OCI-LY7 (cell line): ENCODE measurements at regions not wholly inside any gene's neighbourhood (a gene's known extent, or its start where the extent isn't known, plus 50 kb on each side); places are given as distances from the start of the nearest gene placed in this dataset.

Experiments
- BruUV-seq: library from RNA; stranded (reverse); fragments of 400-500 nt; replicated peaks from 2 replicates; lab custom pipeline; 2021; lab: Mats Ljungman, UMichigan
- CTCF ChIA-PET: fragments of 300-600 bp; sonication (Branson Sonifier 250); formaldehyde crosslinking; loops from one replicate; lab custom pipeline; 2022; ENCODE audit warnings: antibody characterized with exemption; ENCODE audit not compliant: unreplicated experiment; lab: Charles Lee
- POLR2A ChIA-PET: fragments of 300-600 bp; sonication (Branson Sonifier 250); formaldehyde crosslinking; loops from one replicate; lab custom pipeline; 2022; ENCODE audit warnings: antibody characterized with exemption; lab: Charles Lee
- DNase-seq: peaks from one replicate; pipeline ENCODE4 v3.0.0-alpha.2; 2015; ENCODE audit warnings: low spot score
- H2AFZ ChIP-seq: fragments of 200-600 bp; sonication (generic), shearing (Covaris generic); 2 replicates; pipeline ENCODE4 v1.6.1; 2014; ENCODE audit warnings: mild to moderate bottlenecking, antibody characterized with exemption, low read length, moderate library complexity
- H3K27ac ChIP-seq: fragments of 200-600 bp; sonication (generic); 2 replicates; pipeline ENCODE4 v1.5.1; 2014; ENCODE audit warnings: mixed run types, low read depth, mild to moderate bottlenecking, moderate library complexity, low read length, inconsistent platforms; ENCODE audit not compliant: poor library complexity, severe bottlenecking
- H3K36me3 ChIP-seq: fragments of 200-600 bp; sonication (generic); 2 replicates; pipeline ENCODE4 v1.6.1; 2014; ENCODE audit warnings: mild to moderate bottlenecking, antibody characterized with exemption, low read length, moderate library complexity, mixed read lengths; ENCODE audit not compliant: insufficient read depth
- H3K4me1 ChIP-seq: fragments of 200-600 bp; sonication (generic); 2 replicates; pipeline ENCODE4 v1.5.1; 2014; ENCODE audit warnings: mild to moderate bottlenecking, low read length; ENCODE audit not compliant: insufficient read depth, poor library complexity, severe bottlenecking
- H3K4me2 ChIP-seq: fragments of 200-600 bp; sonication (generic); 2 replicates; pipeline ENCODE4 v1.6.1; 2014; ENCODE audit warnings: mild to moderate bottlenecking, low read length
- H3K4me3 ChIP-seq: fragments of 200-600 bp; sonication (generic); 2 replicates; pipeline ENCODE4 v1.5.1; 2014; ENCODE audit warnings: mild to moderate bottlenecking, low read depth, low read length; ENCODE audit not compliant: poor library complexity, severe bottlenecking
- H3K79me2 ChIP-seq: fragments of 200-600 bp; sonication (generic); 2 replicates; pipeline ENCODE4 v1.6.1; 2016; ENCODE audit warnings: low read depth, mild to moderate bottlenecking, low read length, moderate library complexity, mixed read lengths; ENCODE audit not compliant: insufficient read depth
- H3K9me2 ChIP-seq: fragments of 200-600 bp; sonication (generic); 2 replicates; pipeline ENCODE4 v1.6.1; 2016; ENCODE audit warnings: mild to moderate bottlenecking, low read length, mixed read lengths; ENCODE audit not compliant: insufficient read depth
- H3K9me3 ChIP-seq: fragments of 200-600 bp; sonication (generic); 2 replicates; pipeline ENCODE4 v1.6.1; 2014; ENCODE audit warnings: mild to moderate bottlenecking, mixed run types, low read length, mixed read lengths
- H4K20me1 ChIP-seq: fragments of 200-600 bp; sonication (generic); 2 replicates; pipeline ENCODE4 v1.6.1; 2014; ENCODE audit warnings: mild to moderate bottlenecking, antibody characterized with exemption, low read length, moderate library complexity, mixed read lengths; ENCODE audit not compliant: insufficient read depth
- CTCF ChIP-seq: fragments of 200-600 bp; sonication (generic); conservative IDR thresholded peaks from 2 replicates; pipeline ENCODE4 v1.5.1; 2014; ENCODE audit warnings: mild to moderate bottlenecking, antibody characterized with exemption, low read length, moderate library complexity, mixed read lengths
- EZH2phosphoT487 ChIP-seq: fragments of 200-600 bp; sonication (generic); IDR thresholded peaks from 2 replicates; pipeline ENCODE4 v1.6.1; 2018; ENCODE audit warnings: low read depth, borderline replicate concordance, mild to moderate bottlenecking, mixed run types, antibody characterized with exemption, low read length, moderate library complexity, mixed read lengths
- intact Hi-C: fragments of 100-400 bp; cut with micrococcal nuclease; formaldehyde crosslinking; loops from one replicate; pipeline ENCODE4 v1.10.0; 2022; ENCODE audit not compliant: unreplicated experiment

- ChIA-PET CTCF (no interaction called here), POLR2A (interaction anchor here (0.6 kb wide), 1 partner anchor 580 kb away, joined by 3 read pairs; no protein-coding TSS in a partner anchor)
- H3K36me3 ChIP-seq: no peaks in the 10 kb centered on the region; the same call in 1 of the 2 replicates
- H3K9me2 ChIP-seq: no peaks in the 10 kb centered on the region
- no peak for DNase-seq
- BruUV-seq: no TSS peak
- intact Hi-C loops: loop anchor here (10.0 kb wide), 1 partner anchor 704 kb away; no protein-coding TSS in a partner anchor
- H4K20me1 ChIP-seq: no peaks in the 10 kb centered on the region
- no peaks in the 10 kb centered on the region for H3K79me2 ChIP-seq
- H3K4me1 ChIP-seq: peaks cover 29% of the 10 kb centered on the region
- no peak for TF ChIP-seq CTCF
- no peak for TF ChIP-seq EZH2phosphoT487
- H3K9me3 ChIP-seq: peaks cover 4% of the 10 kb centered on the region; the same call in 1 of the 2 replicates
- H2AFZ ChIP-seq: peak overlapping the region; percentile 35
- H3K4me3 ChIP-seq: no peak overlapping the region
- H3K4me2 ChIP-seq: no peak overlapping the region
- no peak overlapping the region for H3K27ac ChIP-seq
These were observed 438.9 kb downstream of the SATB2 start for GRCh38 chr2:199018826-199019225.

- no peak overlapping the region for H2AFZ ChIP-seq
- intact Hi-C loops: loop anchor here (10.0 kb wide), 1 partner anchor 700 kb away; no protein-coding TSS in a partner anchor
- ChIA-PET CTCF (no interaction called here), POLR2A (no interaction called here)
- TF ChIP-seq CTCF (no peak), EZH2phosphoT487 (no peak)
- H3K4me2 ChIP-seq: no peak overlapping the region
- H4K20me1 ChIP-seq: no peaks in the 10 kb centered on the region
- no TSS peak for BruUV-seq
- peaks cover 16% of the 10 kb centered on the region for H3K4me1 ChIP-seq
- no peaks in the 10 kb centered on the region for H3K79me2 ChIP-seq
- H3K9me3 ChIP-seq: no peaks in the 10 kb centered on the region
- H3K4me3 ChIP-seq: no peak overlapping the region
- no peak for DNase-seq
- no peaks in the 10 kb centered on the region for H3K9me2 ChIP-seq
- H3K36me3 ChIP-seq: no peaks in the 10 kb centered on the region
- H3K27ac ChIP-seq: no peak overlapping the region
These were observed 442.7 kb downstream of the SATB2 start for GRCh38 chr2:199015072-199015471.

DNA sequence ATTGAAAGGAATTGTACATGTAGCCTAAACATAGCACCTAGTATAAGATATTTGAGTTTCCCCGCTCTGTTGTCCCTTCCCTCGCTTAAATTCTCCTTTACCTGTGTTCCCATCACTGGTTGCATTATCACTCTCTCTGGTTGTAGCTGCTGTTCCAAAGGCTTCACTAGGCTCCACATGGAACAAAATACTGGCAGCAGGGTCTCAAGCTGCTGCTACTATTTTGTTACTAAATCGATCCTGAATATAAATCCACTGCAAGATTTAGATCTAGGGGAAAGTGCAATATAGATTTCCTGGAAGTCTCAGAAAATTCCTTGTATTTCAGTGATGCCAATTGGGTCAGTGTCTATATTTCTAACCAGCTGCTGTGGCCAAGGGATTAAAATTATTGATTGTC, 443.5 kb downstream of the SATB2 start:
- no peaks in the 10 kb centered on the region for H4K20me1 ChIP-seq
- CTCF ChIA-PET: no interaction called here
- no peaks in the 10 kb centered on the region for H3K9me3 ChIP-seq
- H2AFZ ChIP-seq: peak overlapping the region; percentile 14; the same call in 1 of the 2 replicates
- no peak for DNase-seq
- H3K27ac ChIP-seq: no peak overlapping the region
- H3K4me2 ChIP-seq: no peak overlapping the region
- no peaks in the 10 kb centered on the region for H3K9me2 ChIP-seq
- intact Hi-C loops: loop anchor here (10.0 kb wide), 1 partner anchor 699 kb away; no protein-coding TSS in a partner anchor
- H3K79me2 ChIP-seq: no peaks in the 10 kb centered on the region
- TF ChIP-seq CTCF: no peak
- no peak for TF ChIP-seq EZH2phosphoT487
- no TSS peak for BruUV-seq
- peaks cover 10% of the 10 kb centered on the region for H3K4me1 ChIP-seq
- no peaks in the 10 kb centered on the region; the same call in 1 of the 2 replicates for H3K36me3 ChIP-seq
- H3K4me3 ChIP-seq: no peak overlapping the region
- POLR2A ChIA-PET: interaction anchor here (0.7 to 1.0 kb wide), 2 partner anchors 33 to 128 kb away, joined by 3 read pairs; no protein-coding TSS in a partner anchor
